ENCODE measurements at regions not wholly inside any gene's neighbourhood (a gene's known extent, or its start where the extent isn't known, plus 50 kb on each side); places are given as distances from the start of the nearest gene placed in this dataset.
"Not testable (repeated sequence)": the region's sequence is repeated elsewhere in the genome, so short reads cannot be mapped to it uniquely, and the experiment has no call there.

GRCh38 chr4:107363125-107363524 is 327.0 kb upstream of the DKK2 start:
- no peak overlapping the region for H3K4me3 ChIP-seq (ENCODE audit: low read depth, low read length)
- DNase-seq (ENCODE audit: low read depth) = no peak
- TF ChIP-seq, protein P1, sequence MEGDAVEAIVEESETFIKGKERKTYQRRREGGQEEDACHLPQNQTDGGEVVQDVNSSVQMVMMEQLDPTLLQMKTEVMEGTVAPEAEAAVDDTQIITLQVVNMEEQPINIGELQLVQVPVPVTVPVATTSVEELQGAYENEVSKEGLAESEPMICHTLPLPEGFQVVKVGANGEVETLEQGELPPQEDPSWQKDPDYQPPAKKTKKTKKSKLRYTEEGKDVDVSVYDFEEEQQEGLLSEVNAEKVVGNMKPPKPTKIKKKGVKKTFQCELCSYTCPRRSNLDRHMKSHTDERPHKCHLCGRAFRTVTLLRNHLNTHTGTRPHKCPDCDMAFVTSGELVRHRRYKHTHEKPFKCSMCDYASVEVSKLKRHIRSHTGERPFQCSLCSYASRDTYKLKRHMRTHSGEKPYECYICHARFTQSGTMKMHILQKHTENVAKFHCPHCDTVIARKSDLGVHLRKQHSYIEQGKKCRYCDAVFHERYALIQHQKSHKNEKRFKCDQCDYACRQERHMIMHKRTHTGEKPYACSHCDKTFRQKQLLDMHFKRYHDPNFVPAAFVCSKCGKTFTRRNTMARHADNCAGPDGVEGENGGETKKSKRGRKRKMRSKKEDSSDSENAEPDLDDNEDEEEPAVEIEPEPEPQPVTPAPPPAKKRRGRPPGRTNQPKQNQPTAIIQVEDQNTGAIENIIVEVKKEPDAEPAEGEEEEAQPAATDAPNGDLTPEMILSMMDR (IDR thresholded peaks at IDR 0.05; ENCODE audit: insufficient read depth, low read depth, low read length) = no peak

- TF ChIP-seq, protein P1 (IDR thresholded peaks at IDR 0.05; ENCODE audit: insufficient read depth, low read depth, low read length) = no peak
- no peak overlapping the region for H3K4me3 ChIP-seq (ENCODE audit: low read depth, low read length)
- DNase-seq (ENCODE audit: low read depth) = no peak
Observed at GRCh38 chr4:107359208-107359607, 323.1 kb upstream of the DKK2 start.

GRCh38 chr4:107354304-107354703 is 318.2 kb upstream of the DKK2 start:
- TF ChIP-seq, protein P1 (IDR thresholded peaks at IDR 0.05; ENCODE audit: insufficient read depth, low read depth, low read length) = peak; percentile 48
- peak; percentile 11 for DNase-seq (ENCODE audit: low read depth)
- H3K4me3 ChIP-seq (ENCODE audit: low read depth, low read length) = not testable (repeated sequence)

- H3K4me3 ChIP-seq (ENCODE audit: low read depth, low read length) = no peak overlapping the region
- DNase-seq (ENCODE audit: low read depth) = no peak
- TF ChIP-seq, protein P1 (IDR thresholded peaks at IDR 0.05; ENCODE audit: insufficient read depth, low read depth, low read length) = no peak
Observed at GRCh38 chr4:107351196-107351595, 315.1 kb upstream of the DKK2 start.

- DNase-seq (ENCODE audit: low read depth) = no peak
- TF ChIP-seq, protein P1 (IDR thresholded peaks at IDR 0.05; ENCODE audit: insufficient read depth, low read depth, low read length) = no peak
- H3K4me3 ChIP-seq (ENCODE audit: low read depth, low read length) = no peak overlapping the region
Observed at GRCh38 chr4:107349732-107350131, 313.6 kb upstream of the DKK2 start.

DNA sequence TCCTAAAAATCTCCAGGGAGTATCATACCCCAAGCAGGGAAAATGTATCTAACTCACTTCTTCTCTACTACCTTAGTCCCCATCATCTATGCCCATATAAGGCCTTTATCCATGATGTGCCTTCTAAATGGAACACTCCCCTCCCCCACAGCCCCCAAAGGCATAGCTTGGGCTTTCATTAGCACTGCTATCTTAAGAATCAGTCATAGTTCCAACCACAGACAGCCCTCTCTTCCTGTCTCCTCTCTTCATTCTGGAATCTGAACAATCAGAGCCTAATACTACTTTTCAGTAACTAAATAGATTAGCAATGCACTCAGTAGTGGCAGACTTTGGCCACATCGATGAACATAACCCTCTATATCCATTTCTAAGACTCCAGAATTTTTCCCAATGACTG is 313.2 kb upstream of the DKK2 start:
- peak; percentile 14 for DNase-seq (ENCODE audit: low read depth)

More for the DNA sequence above, 313.2 kb upstream of the DKK2 start:
- TF ChIP-seq, protein P1 (IDR thresholded peaks at IDR 0.05; ENCODE audit: insufficient read depth, low read depth, low read length) = no peak
- H3K4me3 ChIP-seq (ENCODE audit: low read depth, low read length) = no peak overlapping the region
